Loucy (cell line): ENCODE measurements at regions not wholly inside any gene's neighbourhood (a gene's known extent, or its start where the extent isn't known, plus 50 kb on each side); places are given as distances from the start of the nearest gene placed in this dataset.

Experiments
- EZH2phosphoT487 ChIP-seq: fragments of 200-600 bp; IDR thresholded peaks from 2 replicates; pipeline ENCODE4 v1.6.1; 2018; ENCODE audit warnings: antibody characterized with exemption, mild to moderate bottlenecking, moderate library complexity, borderline replicate concordance
- TF ChIP-seq, protein P1 (sequence below): fragments of 200-600 bp; sonication (generic); conservative IDR thresholded peaks from 2 replicates; pipeline ENCODE4 v1.5.1; 2014; ENCODE audit warnings: mild to moderate bottlenecking, antibody characterized with exemption, low read length

DNA sequence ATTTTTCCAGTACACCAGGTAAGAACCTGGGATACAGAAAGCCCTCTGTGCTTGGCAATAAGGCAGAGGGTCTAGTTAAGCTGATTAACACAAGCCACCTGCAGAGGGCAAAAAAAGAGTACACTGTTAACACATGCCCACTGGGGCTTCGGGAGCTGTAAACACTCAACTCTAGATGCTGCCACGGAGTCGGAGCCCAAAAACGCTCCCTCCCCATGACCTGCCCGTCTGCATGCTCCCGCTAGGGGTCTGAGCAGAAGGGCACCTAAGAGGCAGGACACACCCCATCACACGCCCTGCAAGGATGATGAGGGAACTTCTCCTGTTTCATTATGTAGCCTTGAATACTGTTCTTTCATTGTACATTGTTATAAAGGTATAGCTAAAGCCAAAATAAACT is 715.6 kb upstream of the AADAT start:
- TF ChIP-seq, protein P1, sequence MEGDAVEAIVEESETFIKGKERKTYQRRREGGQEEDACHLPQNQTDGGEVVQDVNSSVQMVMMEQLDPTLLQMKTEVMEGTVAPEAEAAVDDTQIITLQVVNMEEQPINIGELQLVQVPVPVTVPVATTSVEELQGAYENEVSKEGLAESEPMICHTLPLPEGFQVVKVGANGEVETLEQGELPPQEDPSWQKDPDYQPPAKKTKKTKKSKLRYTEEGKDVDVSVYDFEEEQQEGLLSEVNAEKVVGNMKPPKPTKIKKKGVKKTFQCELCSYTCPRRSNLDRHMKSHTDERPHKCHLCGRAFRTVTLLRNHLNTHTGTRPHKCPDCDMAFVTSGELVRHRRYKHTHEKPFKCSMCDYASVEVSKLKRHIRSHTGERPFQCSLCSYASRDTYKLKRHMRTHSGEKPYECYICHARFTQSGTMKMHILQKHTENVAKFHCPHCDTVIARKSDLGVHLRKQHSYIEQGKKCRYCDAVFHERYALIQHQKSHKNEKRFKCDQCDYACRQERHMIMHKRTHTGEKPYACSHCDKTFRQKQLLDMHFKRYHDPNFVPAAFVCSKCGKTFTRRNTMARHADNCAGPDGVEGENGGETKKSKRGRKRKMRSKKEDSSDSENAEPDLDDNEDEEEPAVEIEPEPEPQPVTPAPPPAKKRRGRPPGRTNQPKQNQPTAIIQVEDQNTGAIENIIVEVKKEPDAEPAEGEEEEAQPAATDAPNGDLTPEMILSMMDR: no peak
- TF ChIP-seq EZH2phosphoT487: no peak
